CD14-positive monocyte (primary cell): ENCODE measurements at regions not wholly inside any gene's neighbourhood (a gene's known extent, or its start where the extent isn't known, plus 50 kb on each side); places are given as distances from the start of the nearest gene placed in this dataset.
"Not testable (repeated sequence)": the region's sequence is repeated elsewhere in the genome, so short reads cannot be mapped to it uniquely, and the experiment has no call there.

Experiments used
- DNase-seq, 3 donors: peaks; one replicate each; pipeline ENCODE4 v3.0.0-alpha.2; 2011 to 2022
- H2AFZ ChIP-seq: 2 replicates; pipeline ENCODE4 v1.6.0; 2012; ENCODE audit warnings: mild to moderate bottlenecking, low read depth, low read length, inconsistent platforms; ENCODE audit not compliant: insufficient read depth, poor library complexity, severe bottlenecking
- H3K27ac ChIP-seq, 2 donors: 1 replicate in 1 of 2; 2 replicates in 1 of 2; pipeline ENCODE4 v1.5.1; 2012 to 2013; ENCODE audit warnings: low read length in 2 of 2, control low read depth in 1 of 2, inconsistent platforms in 1 of 2, low read depth in 1 of 2, mild to moderate bottlenecking in 1 of 2
- H3K27me3 ChIP-seq, 2 donors: one replicate each; pipeline versions ENCODE4 v1.6.0 to v1.6.1; 2011 to 2013; ENCODE audit warnings: low read length in 2 of 2; ENCODE audit not compliant: control insufficient read depth in 2 of 2, insufficient read depth in 2 of 2
- H3K36me3 ChIP-seq, 2 donors: replicated peaks in 1 of 2; 1 replicate in 1 of 2; 2 replicates in 1 of 2; pipeline versions ENCODE4 v1.5.1 to v1.6.1; 2012 to 2013; ENCODE audit warnings: low read length in 2 of 2, control low read depth in 1 of 2, inconsistent platforms in 1 of 2, mild to moderate bottlenecking in 1 of 2; ENCODE audit not compliant: insufficient read depth in 2 of 2, control insufficient read depth in 1 of 2
- H3K4me1 ChIP-seq, 2 donors: 1 replicate in 1 of 2; 2 replicates in 1 of 2; pipeline versions ENCODE4 v1.5.1 to v1.6.1; 2012 to 2013; ENCODE audit warnings: low read length in 2 of 2, control low read depth in 1 of 2, inconsistent platforms in 1 of 2, mild to moderate bottlenecking in 1 of 2, moderate library complexity in 1 of 2; ENCODE audit not compliant: insufficient read depth in 2 of 2, control insufficient read depth in 1 of 2
- H3K4me2 ChIP-seq: replicated peaks from 2 replicates; pipeline ENCODE3; 2012; ENCODE audit warnings: low read length, moderate library complexity, mild to moderate bottlenecking; ENCODE audit not compliant: poor library complexity, severe bottlenecking; ENCODE audit errors: extremely low read depth
- H3K4me3 ChIP-seq, 3 experiments: fragments of 200-600 bp in 1 of 3; sonication (generic) in 1 of 3; replicated peaks in 1 of 3; 1 replicate in 2 of 3; 2 replicates in 1 of 3; pipeline ENCODE4 v1.5.1; 2011 to 2013; ENCODE audit warnings: low read length in 3 of 3, mild to moderate bottlenecking in 3 of 3, control low read depth in 2 of 3, low read depth in 2 of 3, inconsistent platforms in 1 of 3, moderate library complexity in 1 of 3
- H3K79me2 ChIP-seq: 2 replicates; pipeline ENCODE4 v1.6.0; 2012; ENCODE audit warnings: mild to moderate bottlenecking, control low read depth, inconsistent platforms, low read length, moderate library complexity; ENCODE audit not compliant: insufficient read depth
- H3K9ac ChIP-seq: 2 replicates; pipeline ENCODE4 v1.6.0; 2017; ENCODE audit warnings: low read length, mild to moderate bottlenecking; ENCODE audit not compliant: insufficient read depth, poor library complexity, severe bottlenecking
- H3K9me3 ChIP-seq, 2 donors: replicated peaks in 1 of 2; 1 replicate in 1 of 2; 2 replicates in 1 of 2; pipeline versions ENCODE4 v1.5.1 to v1.6.1; 2012 to 2013; ENCODE audit warnings: low read length in 2 of 2, control low read depth in 1 of 2; ENCODE audit not compliant: control insufficient read depth in 1 of 2, insufficient read depth in 1 of 2
- H4K20me1 ChIP-seq: 2 replicates; pipeline ENCODE4 v1.6.0; 2012; ENCODE audit warnings: mild to moderate bottlenecking, low read length, control low read depth, moderate library complexity; ENCODE audit not compliant: insufficient read depth
- H3K27ac Mint-ChIP-seq, 7 donors: one replicate each; pipeline ENCODE4 v1.8.0; 2020; ENCODE audit warnings: mild to moderate bottlenecking in 7 of 7, mixed read lengths in 7 of 7, moderate library complexity in 6 of 7, inconsistent platforms in 2 of 7
- H3K27me3 Mint-ChIP-seq, 3 donors: one replicate each; pipeline ENCODE4 v1.8.0; 2021 to 2022; ENCODE audit warnings: low read depth in 3 of 3, mild to moderate bottlenecking in 3 of 3, mixed read lengths in 3 of 3, moderate library complexity in 3 of 3, inconsistent platforms in 1 of 3
- H3K36me3 Mint-ChIP-seq, 2 donors: one replicate each; pipeline ENCODE4 v1.8.0; 2020; ENCODE audit warnings: mixed read lengths in 2 of 2, inconsistent platforms in 1 of 2, mild to moderate bottlenecking in 1 of 2
- H3K4me1 Mint-ChIP-seq: one replicate; pipeline ENCODE4 v1.8.0; 2020; ENCODE audit warnings: mild to moderate bottlenecking, mixed read lengths
- H3K4me3 Mint-ChIP-seq, 2 donors: one replicate each; pipeline ENCODE4 v1.8.0; 2020; ENCODE audit warnings: mild to moderate bottlenecking in 2 of 2, mixed read lengths in 2 of 2, moderate library complexity in 1 of 2
- H3K9me3 Mint-ChIP-seq, 7 donors: one replicate each; pipeline ENCODE4 v1.8.0; 2020 to 2022; ENCODE audit warnings: mixed read lengths in 7 of 7, mild to moderate bottlenecking in 6 of 7, moderate library complexity in 6 of 7, inconsistent platforms in 2 of 7
- WGBS: methylation state at CpG from one replicate; pipeline ENCODE4 v1.1.5; 2013; ENCODE audit warnings: missing lambda C conversion rate; ENCODE audit not compliant: insufficient coverage; 5-methylcytosine and 5-hydroxymethylcytosine counted together
- intact Hi-C, 2 donors: fragments of 100-400 bp; cut with micrococcal nuclease; formaldehyde crosslinking; loops; one replicate each; pipeline versions ENCODE4 v1.15.0 to v1.15.1; 2023
- TF ChIP-seq, protein P1 (sequence below): fragments of 200-600 bp; IDR thresholded peaks from one replicate; pipeline ENCODE4 v1.8.0; 2022; ENCODE audit warnings: antibody characterized with exemption, mild to moderate bottlenecking

GRCh38 chr12:23389315-23389714 lies 560.2 kb downstream of the SOX5 start:
- H3K4me1 ChIP-seq, H3K4me3 ChIP-seq, DNase-seq, H3K4me2 ChIP-seq, intact Hi-C loops, H3K27me3 ChIP-seq, H3K79me2 ChIP-seq, H3K27ac Mint-ChIP-seq, H3K36me3 ChIP-seq, H3K4me1 Mint-ChIP-seq, H3K9me3 ChIP-seq, H3K9ac ChIP-seq, H3K4me3 Mint-ChIP-seq, H4K20me1 ChIP-seq, H2AFZ ChIP-seq, H3K27ac ChIP-seq, H3K27me3 Mint-ChIP-seq, H3K36me3 Mint-ChIP-seq: not testable (repeated sequence)
- WGBS, result 100% methylated on average over 3 of the region's 4 CpGs
- peaks cover 7 to 25% (median 13%) of the 10 kb centered on the region in 7 donors for H3K9me3 Mint-ChIP-seq

- DNase-seq, result no peak
- Mint-ChIP-seq H3K36me3 (no peaks in the 10 kb centered on the region), H3K4me1 (no peaks in the 10 kb centered on the region), H3K4me3 (no peak overlapping the region), H3K9me3 (peaks cover 0 to 4% (median 0%) of the 10 kb centered on the region in 7 donors), H3K27ac (no peak overlapping the region), H3K27me3 (no peaks in the 10 kb centered on the region)
- Histone ChIP-seq H3K4me2 (no peak overlapping the region), H3K4me3 (no peak overlapping the region), H3K27me3 (no peaks in the 10 kb centered on the region), H3K4me1 (no peaks in the 10 kb centered on the region), H3K9me3 (no peaks in the 10 kb centered on the region), H4K20me1 (no peaks in the 10 kb centered on the region), H3K79me2 (no peaks in the 10 kb centered on the region), H3K9ac (no peak overlapping the region), H3K36me3 (no peaks in the 10 kb centered on the region), H2AFZ (no peak overlapping the region), H3K27ac (no peak overlapping the region)
- intact Hi-C loops, result no loop called here
- TF ChIP-seq, protein P1, sequence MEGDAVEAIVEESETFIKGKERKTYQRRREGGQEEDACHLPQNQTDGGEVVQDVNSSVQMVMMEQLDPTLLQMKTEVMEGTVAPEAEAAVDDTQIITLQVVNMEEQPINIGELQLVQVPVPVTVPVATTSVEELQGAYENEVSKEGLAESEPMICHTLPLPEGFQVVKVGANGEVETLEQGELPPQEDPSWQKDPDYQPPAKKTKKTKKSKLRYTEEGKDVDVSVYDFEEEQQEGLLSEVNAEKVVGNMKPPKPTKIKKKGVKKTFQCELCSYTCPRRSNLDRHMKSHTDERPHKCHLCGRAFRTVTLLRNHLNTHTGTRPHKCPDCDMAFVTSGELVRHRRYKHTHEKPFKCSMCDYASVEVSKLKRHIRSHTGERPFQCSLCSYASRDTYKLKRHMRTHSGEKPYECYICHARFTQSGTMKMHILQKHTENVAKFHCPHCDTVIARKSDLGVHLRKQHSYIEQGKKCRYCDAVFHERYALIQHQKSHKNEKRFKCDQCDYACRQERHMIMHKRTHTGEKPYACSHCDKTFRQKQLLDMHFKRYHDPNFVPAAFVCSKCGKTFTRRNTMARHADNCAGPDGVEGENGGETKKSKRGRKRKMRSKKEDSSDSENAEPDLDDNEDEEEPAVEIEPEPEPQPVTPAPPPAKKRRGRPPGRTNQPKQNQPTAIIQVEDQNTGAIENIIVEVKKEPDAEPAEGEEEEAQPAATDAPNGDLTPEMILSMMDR, result no peak
- WGBS, result no CpG with 5 or more reads among the region's 2 CpGs
Measured at GRCh38 chr12:23399402-23399933, 550.0 kb downstream of the SOX5 start.
